Keratinocyte (primary cell): ENCODE measurements at regions not wholly inside any gene's neighbourhood (a gene's known extent, or its start where the extent isn't known, plus 50 kb on each side); places are given as distances from the start of the nearest gene placed in this dataset.

Experiments
- CTCF ChIP-seq, 3 experiments: IDR thresholded peaks in 1 of 3; conservative IDR thresholded peaks in 1 of 3; optimal IDR thresholded peaks in 1 of 3; 2 replicates in 2 of 3; 3 replicates in 1 of 3; pipeline versions ENCODE3 to v1.5.1; 2011; ENCODE audit warnings: low read length in 3 of 3, mild to moderate bottlenecking in 3 of 3, moderate library complexity in 2 of 3, control low read depth in 1 of 3, inconsistent platforms in 1 of 3; ENCODE audit not compliant: insufficient read depth in 2 of 3; ENCODE audit errors: extremely low read depth in 1 of 3
- EZH2 ChIP-seq: IDR thresholded peaks from one replicate; pipeline ENCODE4 v1.6.1; 2012; ENCODE audit warnings: inconsistent platforms, mild to moderate bottlenecking, low read length, moderate library complexity

GRCh38 chr16:59913666-59914065, 1179.5 kb upstream of the GOT2 start:
- TF ChIP-seq CTCF (optimal IDR thresholded peaks at IDR 0.05 in 1 of 3, IDR thresholded peaks at IDR 0.05 in 1 of 3, conservative IDR thresholded peaks at IDR 0.05 in 1 of 3; ENCODE audit: extremely low read depth in 1 of 3, insufficient read depth in 2 of 3, low read length in 3 of 3) (no peak), EZH2 (no peak)
